Mesothelial cell of epicardium (in vitro differentiated cells): ENCODE measurements at regions not wholly inside any gene's neighbourhood (a gene's known extent, or its start where the extent isn't known, plus 50 kb on each side); places are given as distances from the start of the nearest gene placed in this dataset.

Experiments used
- DNase-seq, 2 experiments: peaks; one replicate each; pipeline ENCODE4 v3.0.0; 2021; ENCODE audit warnings: low spot score in 2 of 2; ENCODE audit not compliant: unreplicated experiment in 2 of 2
- H3K27ac Mint-ChIP-seq: 2 replicates; pipeline ENCODE4 v1.8.0; 2021; ENCODE audit warnings: mixed read lengths
- H3K27me3 Mint-ChIP-seq: 2 replicates; pipeline ENCODE4 v1.8.0; 2021; ENCODE audit warnings: low read depth, mixed read lengths
- H3K36me3 Mint-ChIP-seq: 2 replicates; pipeline ENCODE4 v1.8.0; 2021; ENCODE audit warnings: mixed read lengths
- H3K4me1 Mint-ChIP-seq: 2 replicates; pipeline ENCODE4 v1.8.0; 2021; ENCODE audit warnings: mixed read lengths
- H3K4me3 Mint-ChIP-seq: 2 replicates; pipeline ENCODE4 v1.8.0; 2021; ENCODE audit warnings: mild to moderate bottlenecking, moderate library complexity, mixed read lengths
- H3K9me3 Mint-ChIP-seq: 2 replicates; pipeline ENCODE4 v1.8.0; 2021; ENCODE audit warnings: mixed read lengths
- CTCF ChIP-seq: fragments of 200-600 bp; sonication (generic); IDR thresholded peaks from one replicate; pipeline ENCODE4 v1.5.0; 2021; ENCODE audit warnings: antibody characterized with exemption; ENCODE audit not compliant: unreplicated experiment

GRCh38 chr12:116659771-116660481 is 77.9 kb downstream of the SPRING1 start:
- no peaks in the 10 kb centered on the region for H3K36me3 Mint-ChIP-seq
- no peaks in the 10 kb centered on the region for H3K27me3 Mint-ChIP-seq
- TF ChIP-seq CTCF: no peak
- H3K27ac Mint-ChIP-seq: peak overlapping the region; percentile 65
- no peak overlapping the region for H3K4me3 Mint-ChIP-seq
- DNase-seq: no peak
- peaks cover 29% of the 10 kb centered on the region for H3K4me1 Mint-ChIP-seq
- no peaks in the 10 kb centered on the region for H3K9me3 Mint-ChIP-seq

GRCh38 chr12:116657921-116658495 is 79.9 kb downstream of the SPRING1 start:
- no peak for TF ChIP-seq CTCF
- no peaks in the 10 kb centered on the region for H3K36me3 Mint-ChIP-seq

GRCh38 chr12:116656306-116656705 is 81.6 kb downstream of the SPRING1 start:
- no peak for DNase-seq
- Mint-ChIP-seq H3K9me3 (peaks cover 10% of the 10 kb centered on the region), H3K27me3 (no peaks in the 10 kb centered on the region), H3K36me3 (no peaks in the 10 kb centered on the region), H3K27ac (no peak overlapping the region), H3K4me3 (no peak overlapping the region), H3K4me1 (peaks cover 23% of the 10 kb centered on the region)
- no peak for TF ChIP-seq CTCF

More at GRCh38 chr12:116657921-116658495, 79.9 kb downstream of the SPRING1 start:
- Mint-ChIP-seq H3K4me3 (peak overlapping the region; percentile 30), H3K4me1 (peaks cover 26% of the 10 kb centered on the region), H3K27ac (peak overlapping the region; percentile 91), H3K9me3 (peaks cover 4% of the 10 kb centered on the region), H3K27me3 (no peaks in the 10 kb centered on the region)
- DNase-seq: no peak

GRCh38 chr12:116654226-116654743 is 83.6 kb downstream of the SPRING1 start:
- peaks cover 19% of the 10 kb centered on the region for H3K9me3 Mint-ChIP-seq
- H3K4me1 Mint-ChIP-seq: peaks cover 17% of the 10 kb centered on the region
- no peak for TF ChIP-seq CTCF
- H3K27ac Mint-ChIP-seq: no peak overlapping the region
- no peaks in the 10 kb centered on the region for H3K36me3 Mint-ChIP-seq
- H3K4me3 Mint-ChIP-seq: no peak overlapping the region
- H3K27me3 Mint-ChIP-seq: no peaks in the 10 kb centered on the region
- no peak for DNase-seq

GRCh38 chr12:116651089-116651488 is 86.8 kb downstream of the SPRING1 start:
- Mint-ChIP-seq H3K36me3 (no peaks in the 10 kb centered on the region), H3K4me3 (no peak overlapping the region), H3K4me1 (no peaks in the 10 kb centered on the region), H3K27me3 (peaks cover 15% of the 10 kb centered on the region), H3K9me3 (peaks cover 19% of the 10 kb centered on the region), H3K27ac (no peak overlapping the region)
- TF ChIP-seq CTCF: no peak
- no peak for DNase-seq
